ENCODE measurements at regions not wholly inside any gene's neighbourhood (a gene's known extent, or its start where the extent isn't known, plus 50 kb on each side); places are given as distances from the start of the nearest gene placed in this dataset.

DNA sequence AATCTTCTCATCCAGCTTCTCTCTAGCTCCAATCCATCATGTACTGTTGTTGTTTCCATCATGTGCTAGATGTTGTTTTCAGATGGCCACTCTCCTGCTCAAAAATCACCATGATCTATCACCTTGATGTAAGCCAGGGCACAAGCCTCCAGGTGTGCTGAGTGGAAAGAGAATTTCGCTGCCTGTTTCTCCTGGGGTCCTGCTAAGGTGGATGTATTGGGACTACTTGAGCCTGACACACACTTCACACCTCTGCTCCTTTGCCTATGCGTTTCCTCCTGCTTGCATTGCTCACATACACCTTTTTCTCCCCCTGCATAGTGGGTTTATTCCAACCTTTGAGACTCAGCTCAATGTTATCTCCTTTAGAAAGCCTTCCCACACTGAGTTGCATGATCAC is 287.6 kb downstream of the CYRIA start:
- H3K4me2 ChIP-seq (ENCODE audit: low read depth, low read length, poor library complexity, severe bottlenecking) = no peak overlapping the region
- H4K20me1 ChIP-seq (ENCODE audit: low read depth, low read length) = no peaks in the 10 kb centered on the region
- no peaks in the 10 kb centered on the region for H3K9me3 ChIP-seq (ENCODE audit: insufficient read depth, low read length)
- no peak overlapping the region for H3K27ac ChIP-seq (ENCODE audit: low read depth, low read length)
- H2AFZ ChIP-seq (ENCODE audit: low read depth, low read length, severe bottlenecking) = no peak overlapping the region
- H3F3A ChIP-seq (ENCODE audit: insufficient read depth) = no peaks in the 10 kb centered on the region
- no peak overlapping the region for H3K9ac ChIP-seq (ENCODE audit: low read length)
- no peaks in the 10 kb centered on the region for H3K9me2 ChIP-seq (replicated peaks; ENCODE audit: insufficient read depth, low read length)
- H3K36me3 ChIP-seq (ENCODE audit: low read length) = no peaks in the 10 kb centered on the region
- H3K4me3 ChIP-seq (ENCODE audit: insufficient read depth, low read length, poor library complexity, severe bottlenecking) = no peak overlapping the region
- no peaks in the 10 kb centered on the region for H3K27me3 ChIP-seq (ENCODE audit: low read length)
- H3K79me2 ChIP-seq (ENCODE audit: insufficient read depth, low read length) = no peaks in the 10 kb centered on the region
- no peak for TF ChIP-seq EZH2phosphoT487 (conservative IDR thresholded peaks at IDR 0.05; ENCODE audit: low read length)
- TF ChIP-seq, protein P1, sequence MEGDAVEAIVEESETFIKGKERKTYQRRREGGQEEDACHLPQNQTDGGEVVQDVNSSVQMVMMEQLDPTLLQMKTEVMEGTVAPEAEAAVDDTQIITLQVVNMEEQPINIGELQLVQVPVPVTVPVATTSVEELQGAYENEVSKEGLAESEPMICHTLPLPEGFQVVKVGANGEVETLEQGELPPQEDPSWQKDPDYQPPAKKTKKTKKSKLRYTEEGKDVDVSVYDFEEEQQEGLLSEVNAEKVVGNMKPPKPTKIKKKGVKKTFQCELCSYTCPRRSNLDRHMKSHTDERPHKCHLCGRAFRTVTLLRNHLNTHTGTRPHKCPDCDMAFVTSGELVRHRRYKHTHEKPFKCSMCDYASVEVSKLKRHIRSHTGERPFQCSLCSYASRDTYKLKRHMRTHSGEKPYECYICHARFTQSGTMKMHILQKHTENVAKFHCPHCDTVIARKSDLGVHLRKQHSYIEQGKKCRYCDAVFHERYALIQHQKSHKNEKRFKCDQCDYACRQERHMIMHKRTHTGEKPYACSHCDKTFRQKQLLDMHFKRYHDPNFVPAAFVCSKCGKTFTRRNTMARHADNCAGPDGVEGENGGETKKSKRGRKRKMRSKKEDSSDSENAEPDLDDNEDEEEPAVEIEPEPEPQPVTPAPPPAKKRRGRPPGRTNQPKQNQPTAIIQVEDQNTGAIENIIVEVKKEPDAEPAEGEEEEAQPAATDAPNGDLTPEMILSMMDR (IDR thresholded peaks at IDR 0.05; ENCODE audit: insufficient read depth, low read length, poor library complexity, severe bottlenecking) = no peak

DNA sequence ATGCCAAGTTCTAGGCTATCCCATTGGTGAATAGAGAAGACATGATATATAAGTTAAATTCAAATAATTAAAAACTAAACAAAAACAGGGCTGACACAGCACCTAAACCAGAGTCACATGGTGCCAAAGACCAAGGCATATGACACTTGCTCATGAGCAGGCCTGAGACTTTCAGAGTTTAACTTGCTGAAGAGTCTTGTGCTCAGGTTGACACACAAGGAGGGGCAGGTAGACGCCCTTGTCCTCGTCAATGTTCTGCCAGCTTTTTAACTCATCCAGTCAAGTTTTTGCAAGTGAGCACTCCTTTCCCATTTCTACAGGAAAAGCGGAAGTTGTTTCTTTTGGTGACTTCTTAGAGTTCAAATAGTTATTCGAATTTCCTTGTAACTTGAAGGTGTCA is 289.7 kb downstream of the CYRIA start:
- no peaks in the 10 kb centered on the region for H3K79me2 ChIP-seq (ENCODE audit: insufficient read depth, low read length)
- no peak overlapping the region for H3K9ac ChIP-seq (ENCODE audit: low read length)
- H3K4me3 ChIP-seq (ENCODE audit: insufficient read depth, low read length, poor library complexity, severe bottlenecking) = no peak overlapping the region
- no peaks in the 10 kb centered on the region for H3F3A ChIP-seq (ENCODE audit: insufficient read depth)
- no peaks in the 10 kb centered on the region for H3K9me3 ChIP-seq (ENCODE audit: insufficient read depth, low read length)
- H3K27ac ChIP-seq (ENCODE audit: low read depth, low read length) = no peak overlapping the region
- TF ChIP-seq EZH2phosphoT487 (conservative IDR thresholded peaks at IDR 0.05; ENCODE audit: low read length) = no peak
- TF ChIP-seq, protein P1 (IDR thresholded peaks at IDR 0.05; ENCODE audit: insufficient read depth, low read length, poor library complexity, severe bottlenecking) = no peak
- H3K36me3 ChIP-seq (ENCODE audit: low read length) = no peaks in the 10 kb centered on the region
- H3K4me2 ChIP-seq (ENCODE audit: low read depth, low read length, poor library complexity, severe bottlenecking) = no peak overlapping the region
- no peaks in the 10 kb centered on the region for H3K27me3 ChIP-seq (ENCODE audit: low read length)
- H2AFZ ChIP-seq (ENCODE audit: low read depth, low read length, severe bottlenecking) = no peak overlapping the region
- H4K20me1 ChIP-seq (ENCODE audit: low read depth, low read length) = no peaks in the 10 kb centered on the region
- H3K9me2 ChIP-seq (replicated peaks; ENCODE audit: insufficient read depth, low read length) = no peaks in the 10 kb centered on the region

DNA sequence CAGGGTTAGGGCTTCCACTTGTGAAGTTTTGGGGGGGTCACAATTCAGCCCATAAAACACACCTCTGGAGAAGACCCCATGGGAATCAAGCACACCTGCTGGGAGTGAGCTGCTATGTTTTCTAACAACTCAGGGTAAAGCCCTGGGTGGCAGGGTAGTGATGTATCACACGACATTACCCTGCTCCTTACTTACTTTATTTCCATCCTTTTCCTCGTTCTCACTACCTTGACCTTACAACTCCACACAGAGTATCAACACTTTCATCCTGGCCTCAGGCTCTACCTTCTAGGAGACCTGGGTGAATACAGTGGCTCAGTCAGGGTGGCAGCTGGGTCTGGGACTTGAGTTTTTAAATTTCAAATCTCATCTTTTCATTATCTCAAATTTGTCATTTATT is 290.3 kb downstream of the CYRIA start:
- Histone ChIP-seq H4K20me1 (ENCODE audit: low read depth, low read length) (no peaks in the 10 kb centered on the region), H3K9me2 (replicated peaks; ENCODE audit: insufficient read depth, low read length) (no peaks in the 10 kb centered on the region), H3K27ac (ENCODE audit: low read depth, low read length) (no peak overlapping the region), H3K4me3 (ENCODE audit: insufficient read depth, low read length, poor library complexity, severe bottlenecking) (no peak overlapping the region), H3K79me2 (ENCODE audit: insufficient read depth, low read length) (no peaks in the 10 kb centered on the region), H2AFZ (ENCODE audit: low read depth, low read length, severe bottlenecking) (no peak overlapping the region), H3K9me3 (ENCODE audit: insufficient read depth, low read length) (no peaks in the 10 kb centered on the region), H3K27me3 (ENCODE audit: low read length) (no peaks in the 10 kb centered on the region), H3F3A (ENCODE audit: insufficient read depth) (no peaks in the 10 kb centered on the region), H3K36me3 (ENCODE audit: low read length) (no peaks in the 10 kb centered on the region), H3K9ac (ENCODE audit: low read length) (no peak overlapping the region), H3K4me2 (ENCODE audit: low read depth, low read length, poor library complexity, severe bottlenecking) (no peak overlapping the region)
- TF ChIP-seq, protein P1 (IDR thresholded peaks at IDR 0.05; ENCODE audit: insufficient read depth, low read length, poor library complexity, severe bottlenecking) = no peak
- TF ChIP-seq EZH2phosphoT487 (conservative IDR thresholded peaks at IDR 0.05; ENCODE audit: low read length) = no peak
